ENCODE measurements at regions not wholly inside any gene's neighbourhood (a gene's known extent, or its start where the extent isn't known, plus 50 kb on each side); places are given as distances from the start of the nearest gene placed in this dataset.

DNA sequence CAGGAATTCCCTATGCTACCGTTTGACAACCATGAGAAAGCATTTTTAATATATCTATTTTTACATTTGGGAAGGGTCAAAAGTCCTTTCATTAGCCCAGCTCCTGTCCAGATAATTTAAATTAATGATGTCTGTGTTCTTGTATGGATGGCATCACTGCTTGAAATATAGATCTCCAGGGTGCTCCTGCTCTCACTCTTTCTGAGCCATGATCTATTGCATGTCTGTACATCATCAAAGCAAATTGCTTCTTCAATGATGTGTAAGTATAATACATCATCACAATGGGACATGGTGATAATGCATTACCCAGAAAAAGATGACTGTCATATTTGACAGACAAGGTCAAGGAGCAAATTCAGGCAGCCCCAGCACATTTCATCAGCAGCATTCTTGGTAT lies 223.6 kb upstream of the CNTN6 start:
- Mint-ChIP-seq H3K9me3 (peaks cover 17% of the 10 kb centered on the region), H3K4me1 (ENCODE audit: low read depth) (no peaks in the 10 kb centered on the region), H3K27me3 (ENCODE audit: insufficient read depth) (no peaks in the 10 kb centered on the region), H3K36me3 (ENCODE audit: low read depth) (no peaks in the 10 kb centered on the region), H3K27ac (no peak overlapping the region), H3K4me3 (no peak overlapping the region)
- TF ChIP-seq, protein P1, sequence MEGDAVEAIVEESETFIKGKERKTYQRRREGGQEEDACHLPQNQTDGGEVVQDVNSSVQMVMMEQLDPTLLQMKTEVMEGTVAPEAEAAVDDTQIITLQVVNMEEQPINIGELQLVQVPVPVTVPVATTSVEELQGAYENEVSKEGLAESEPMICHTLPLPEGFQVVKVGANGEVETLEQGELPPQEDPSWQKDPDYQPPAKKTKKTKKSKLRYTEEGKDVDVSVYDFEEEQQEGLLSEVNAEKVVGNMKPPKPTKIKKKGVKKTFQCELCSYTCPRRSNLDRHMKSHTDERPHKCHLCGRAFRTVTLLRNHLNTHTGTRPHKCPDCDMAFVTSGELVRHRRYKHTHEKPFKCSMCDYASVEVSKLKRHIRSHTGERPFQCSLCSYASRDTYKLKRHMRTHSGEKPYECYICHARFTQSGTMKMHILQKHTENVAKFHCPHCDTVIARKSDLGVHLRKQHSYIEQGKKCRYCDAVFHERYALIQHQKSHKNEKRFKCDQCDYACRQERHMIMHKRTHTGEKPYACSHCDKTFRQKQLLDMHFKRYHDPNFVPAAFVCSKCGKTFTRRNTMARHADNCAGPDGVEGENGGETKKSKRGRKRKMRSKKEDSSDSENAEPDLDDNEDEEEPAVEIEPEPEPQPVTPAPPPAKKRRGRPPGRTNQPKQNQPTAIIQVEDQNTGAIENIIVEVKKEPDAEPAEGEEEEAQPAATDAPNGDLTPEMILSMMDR (IDR thresholded peaks at IDR 0.05) = no peak
- no peak for DNase-seq

GRCh38 chr3:869734-870133 lies 223.1 kb upstream of the CNTN6 start:
- Mint-ChIP-seq H3K4me3 (no peak overlapping the region), H3K27ac (no peak overlapping the region), H3K4me1 (ENCODE audit: low read depth) (no peaks in the 10 kb centered on the region), H3K27me3 (ENCODE audit: insufficient read depth) (no peaks in the 10 kb centered on the region), H3K36me3 (ENCODE audit: low read depth) (no peaks in the 10 kb centered on the region), H3K9me3 (peaks cover 21% of the 10 kb centered on the region)
- DNase-seq = no peak
- TF ChIP-seq, protein P1 (IDR thresholded peaks at IDR 0.05) = no peak

DNA sequence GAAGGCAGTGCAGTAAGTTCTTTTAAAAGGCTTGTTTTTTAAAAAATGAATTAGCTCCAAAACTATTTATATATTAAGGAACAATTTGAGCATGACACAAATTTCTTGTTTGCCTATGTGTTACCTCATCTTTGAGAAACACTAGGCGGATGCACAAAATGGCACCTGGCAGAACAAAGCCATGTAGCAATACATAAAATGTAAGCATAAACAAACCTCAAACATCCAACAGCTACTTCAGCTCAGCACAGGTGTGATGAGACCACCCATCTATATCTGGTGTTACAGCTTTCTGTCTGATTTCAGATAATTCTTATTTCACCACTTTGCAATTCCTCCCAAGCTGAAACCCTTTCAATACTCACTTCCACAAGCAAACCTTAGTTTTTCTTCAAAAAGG lies 221.2 kb upstream of the CNTN6 start:
- Mint-ChIP-seq H3K4me3 (no peak overlapping the region), H3K27ac (no peak overlapping the region), H3K27me3 (ENCODE audit: insufficient read depth) (no peaks in the 10 kb centered on the region), H3K4me1 (ENCODE audit: low read depth) (no peaks in the 10 kb centered on the region), H3K9me3 (peaks cover 24% of the 10 kb centered on the region), H3K36me3 (ENCODE audit: low read depth) (no peaks in the 10 kb centered on the region)
- TF ChIP-seq, protein P1 (IDR thresholded peaks at IDR 0.05) = no peak
- no peak for DNase-seq

DNA sequence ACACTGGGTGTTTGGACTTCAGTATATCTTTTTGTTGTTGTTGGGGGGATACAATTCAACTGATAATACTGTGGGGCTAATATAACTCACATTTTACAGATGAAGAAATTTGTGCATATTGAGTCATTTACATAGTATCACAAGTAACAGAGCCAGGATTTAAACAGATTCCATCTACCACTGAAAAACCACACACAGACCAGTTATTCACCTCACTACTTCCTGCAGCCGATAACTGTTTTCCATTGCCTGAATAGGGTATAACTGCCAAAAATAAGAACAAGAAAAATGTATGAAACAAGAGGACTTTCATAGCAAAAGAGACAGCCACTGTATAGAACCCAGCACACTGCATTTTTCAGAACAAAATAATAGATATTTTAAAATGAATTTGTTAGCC lies 215.8 kb upstream of the CNTN6 start:
- TF ChIP-seq, protein P1 (IDR thresholded peaks at IDR 0.05) = no peak
- DNase-seq = no peak
- no peaks in the 10 kb centered on the region for H3K27me3 Mint-ChIP-seq (ENCODE audit: insufficient read depth)

DNA sequence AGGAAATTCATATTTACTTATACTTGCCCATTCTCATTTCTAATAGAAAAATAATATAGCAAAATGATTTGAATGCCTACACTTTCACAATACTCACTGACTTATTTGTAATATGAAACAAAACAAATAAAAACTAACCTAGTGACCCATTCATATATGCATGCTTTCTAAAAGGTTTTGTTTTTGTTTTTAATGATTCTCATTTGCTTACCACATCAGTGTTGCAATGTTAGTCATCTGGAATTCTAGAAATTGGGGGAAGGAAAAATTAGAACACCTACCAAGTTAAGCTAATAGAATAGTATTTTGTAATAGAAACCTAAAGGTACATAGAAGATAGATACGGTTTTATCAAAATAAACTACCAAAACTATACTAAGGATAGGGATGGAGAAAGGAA lies 214.1 kb upstream of the CNTN6 start:
- TF ChIP-seq, protein P1 (IDR thresholded peaks at IDR 0.05) = no peak
- Mint-ChIP-seq H3K36me3 (ENCODE audit: low read depth) (no peaks in the 10 kb centered on the region), H3K4me1 (ENCODE audit: low read depth) (no peaks in the 10 kb centered on the region), H3K27me3 (ENCODE audit: insufficient read depth) (no peaks in the 10 kb centered on the region), H3K4me3 (no peak overlapping the region), H3K9me3 (peaks cover 43% of the 10 kb centered on the region), H3K27ac (no peak overlapping the region)
- DNase-seq = no peak

More for the DNA sequence above, 215.8 kb upstream of the CNTN6 start:
- H3K36me3 Mint-ChIP-seq (ENCODE audit: low read depth) = no peaks in the 10 kb centered on the region
- H3K9me3 Mint-ChIP-seq = peaks cover 37% of the 10 kb centered on the region
- H3K27ac Mint-ChIP-seq = no peak overlapping the region
- no peaks in the 10 kb centered on the region for H3K4me1 Mint-ChIP-seq (ENCODE audit: low read depth)
- H3K4me3 Mint-ChIP-seq = no peak overlapping the region

DNA sequence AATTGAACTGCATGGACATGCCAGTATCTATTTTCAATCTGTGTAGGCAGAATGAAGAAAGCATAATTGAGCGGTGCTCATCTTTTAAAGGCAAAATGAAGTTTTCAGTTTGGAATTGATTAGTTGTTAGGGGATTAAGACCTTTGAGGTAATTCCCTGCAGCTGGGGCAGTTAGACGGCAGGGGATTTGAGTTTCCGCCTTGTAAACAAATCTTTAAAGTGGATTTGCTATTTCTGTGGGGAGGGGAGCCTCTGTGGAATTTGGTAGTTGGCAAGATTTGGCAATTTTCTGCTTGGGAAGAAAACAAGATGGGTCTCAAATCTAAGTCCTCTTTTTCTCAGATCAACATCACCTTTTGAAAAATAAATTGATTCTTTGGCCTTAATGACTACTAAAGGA lies 212.5 kb upstream of the CNTN6 start:
- no peak overlapping the region for H3K4me3 Mint-ChIP-seq
- no peak for DNase-seq
- H3K9me3 Mint-ChIP-seq = peaks cover 41% of the 10 kb centered on the region
- H3K27me3 Mint-ChIP-seq (ENCODE audit: insufficient read depth) = no peaks in the 10 kb centered on the region
- no peak overlapping the region for H3K27ac Mint-ChIP-seq
- TF ChIP-seq, protein P1 (IDR thresholded peaks at IDR 0.05) = no peak
- H3K36me3 Mint-ChIP-seq (ENCODE audit: low read depth) = no peaks in the 10 kb centered on the region
- H3K4me1 Mint-ChIP-seq (ENCODE audit: low read depth) = no peaks in the 10 kb centered on the region

Data from HFFc6 (cell line).